Mammary epithelial cell (primary cell): ENCODE measurements at regions not wholly inside any gene's neighbourhood (a gene's known extent, or its start where the extent isn't known, plus 50 kb on each side); places are given as distances from the start of the nearest gene placed in this dataset.

ENCODE experiments used
- CTCF ChIP-seq, 2 donors: IDR thresholded peaks in 1 of 2; conservative IDR thresholded peaks in 1 of 2; 2 replicates each; pipeline ENCODE4 v1.5.1; 2011 to 2012; ENCODE audit warnings: inconsistent platforms in 2 of 2, low read length in 2 of 2, mild to moderate bottlenecking in 2 of 2, control low read depth in 1 of 2, low read depth in 1 of 2; ENCODE audit not compliant: insufficient read depth in 1 of 2; ENCODE audit errors: extremely low read depth in 1 of 2
- EZH2 ChIP-seq: IDR thresholded peaks from 2 replicates; pipeline ENCODE4 v1.6.1; 2012; ENCODE audit warnings: low read length, inconsistent platforms, borderline replicate concordance

DNA sequence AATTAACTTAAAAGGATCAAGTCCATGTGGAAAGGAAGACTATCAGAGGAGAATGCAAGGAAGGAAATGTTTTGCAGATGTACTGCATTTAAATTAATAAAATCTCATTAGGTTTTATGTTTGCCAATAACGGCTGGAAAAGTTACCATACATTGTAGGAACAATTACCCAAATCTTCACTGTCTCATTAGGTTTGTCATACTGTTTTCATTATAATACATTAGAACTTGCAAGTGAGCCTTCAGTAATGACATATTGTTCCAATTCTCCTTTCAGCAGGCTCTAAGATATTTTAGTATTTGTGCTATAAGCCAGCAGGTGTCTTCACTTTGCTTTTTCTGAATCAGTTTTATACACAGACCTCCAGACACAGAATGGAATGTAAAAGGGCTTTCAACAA, 661.6 kb upstream of the KLHL1 start:
- TF ChIP-seq CTCF (conservative IDR thresholded peaks at IDR 0.05 in 1 of 2, IDR thresholded peaks at IDR 0.05 in 1 of 2; ENCODE audit: extremely low read depth in 1 of 2, insufficient read depth in 1 of 2, low read depth in 1 of 2, low read length in 2 of 2) (no peak), EZH2 (no peak)
